IMR-90 (cell line): ENCODE measurements at regions not wholly inside any gene's neighbourhood (a gene's known extent, or its start where the extent isn't known, plus 50 kb on each side); places are given as distances from the start of the nearest gene placed in this dataset.

ENCODE experiments used
- ATAC-seq: fragments of 200-7000 bp; cut with Tn5 transposase; 2 replicates; pipeline ENCODE4 v1.9.1; 2020; ENCODE audit warnings: low read depth, mild to moderate bottlenecking, moderate library complexity
- BruUV-seq: library from RNA; stranded (reverse); fragments of 400-500 nt; replicated peaks from 2 replicates; lab custom pipeline; 2021; lab: Mats Ljungman, UMichigan
- CTCF ChIA-PET: fragments of 300-600 bp; formaldehyde crosslinking; extraction: SDS; loops from one replicate; lab custom pipeline; 2021; ENCODE audit warnings: antibody characterized with exemption; lab: Yijun Ruan, JAX
- POLR2A ChIA-PET: fragments of 300-600 bp; sonication (Branson Sonifier 250); formaldehyde crosslinking; loops from one replicate; lab custom pipeline; 2022; ENCODE audit warnings: antibody characterized with exemption; ENCODE audit not compliant: unreplicated experiment; lab: Charles Lee
- DNase-seq: peaks from one replicate; pipeline ENCODE4 v3.0.0; 2013
- H2AFZ ChIP-seq: replicated peaks from 2 replicates; pipeline ENCODE3; 2013; ENCODE audit warnings: low read length, mild to moderate bottlenecking; ENCODE audit not compliant: poor library complexity
- H2AK5ac ChIP-seq: 2 replicates; pipeline ENCODE4 v1.6.1; 2013; ENCODE audit warnings: low read depth, low read length, inconsistent platforms
- H2AK9ac ChIP-seq: replicated peaks from 2 replicates; pipeline ENCODE3; 2013; ENCODE audit warnings: mild to moderate bottlenecking, low read depth, low read length, moderate library complexity; ENCODE audit not compliant: poor library complexity
- H2BK120ac ChIP-seq: 2 replicates; pipeline ENCODE4 v1.6.1; 2013; ENCODE audit warnings: low read depth, low read length, inconsistent platforms
- H2BK15ac ChIP-seq: 3 replicates; pipeline ENCODE4 v1.6.1; 2013; ENCODE audit warnings: low read depth, low read length, inconsistent platforms
- H2BK20ac ChIP-seq: 2 replicates; pipeline ENCODE4 v1.6.1; 2013; ENCODE audit warnings: low read depth, mild to moderate bottlenecking, inconsistent platforms, low read length, moderate library complexity
- H2BK5ac ChIP-seq: 2 replicates; pipeline ENCODE4 v1.6.1; 2013; ENCODE audit warnings: mild to moderate bottlenecking, low read depth, low read length, inconsistent platforms; ENCODE audit not compliant: poor library complexity, severe bottlenecking
- H3K14ac ChIP-seq: replicated peaks from 2 replicates; pipeline ENCODE4 v1.6.1; 2013; ENCODE audit warnings: low read depth, low read length, inconsistent platforms
- H3K18ac ChIP-seq: 2 replicates; pipeline ENCODE4 v1.6.1; 2013; ENCODE audit warnings: low read depth, low read length, control low read depth
- H3K23ac ChIP-seq: 2 replicates; pipeline ENCODE4 v1.6.1; 2013; ENCODE audit warnings: low read depth, low read length, inconsistent platforms
- H3K27ac ChIP-seq: 2 replicates; pipeline ENCODE4 v1.5.1; 2013; ENCODE audit warnings: mild to moderate bottlenecking, control low read depth, low read length; ENCODE audit not compliant: insufficient read depth
- H3K27me3 ChIP-seq: 2 replicates; pipeline ENCODE4 v1.6.1; 2013; ENCODE audit warnings: low read length; ENCODE audit not compliant: control insufficient read depth, insufficient read depth
- H3K36me3 ChIP-seq: 2 replicates; pipeline ENCODE4 v1.6.1; 2013; ENCODE audit warnings: low read length, mixed read lengths; ENCODE audit not compliant: control insufficient read depth, insufficient read depth
- H3K4ac ChIP-seq: 2 replicates; pipeline ENCODE4 v1.6.1; 2013; ENCODE audit warnings: low read depth, low read length, inconsistent platforms
- H3K4me1 ChIP-seq: 2 replicates; pipeline ENCODE4 v1.6.1; 2013; ENCODE audit warnings: low read length, mixed read lengths; ENCODE audit not compliant: control insufficient read depth, insufficient read depth
- H3K4me2 ChIP-seq: 2 replicates; pipeline ENCODE4 v1.6.1; 2013; ENCODE audit warnings: low read depth, mild to moderate bottlenecking, control low read depth, low read length, moderate library complexity
- H3K4me3 ChIP-seq: 2 replicates; pipeline ENCODE4 v1.5.1; 2013; ENCODE audit warnings: low read depth, mild to moderate bottlenecking, control low read depth, low read length, moderate library complexity; ENCODE audit not compliant: insufficient read depth
- H3K56ac ChIP-seq: 2 replicates; pipeline ENCODE4 v1.6.1; 2013; ENCODE audit warnings: low read length, inconsistent platforms; ENCODE audit not compliant: insufficient read depth; ENCODE audit errors: extremely low read depth
- H3K79me1 ChIP-seq, 2 experiments: 2 replicates each; pipeline ENCODE4 v1.6.1; 2013; ENCODE audit warnings: low read length in 2 of 2, inconsistent platforms in 1 of 2, low read depth in 1 of 2
- H3K9ac ChIP-seq: 2 replicates; pipeline ENCODE4 v1.6.1; 2013; ENCODE audit warnings: low read depth, low read length, control low read depth
- H3K9me1 ChIP-seq: 2 replicates; pipeline ENCODE4 v1.6.1; 2013; ENCODE audit warnings: low read length, inconsistent platforms; ENCODE audit not compliant: insufficient read depth
- H3K9me3 ChIP-seq: 2 replicates; pipeline ENCODE4 v1.6.1; 2013; ENCODE audit warnings: low read length; ENCODE audit not compliant: control insufficient read depth, insufficient read depth
- H4K20me1 ChIP-seq: 2 replicates; pipeline ENCODE4 v1.6.1; 2013; ENCODE audit warnings: low read length, inconsistent platforms; ENCODE audit not compliant: insufficient read depth
- H4K5ac ChIP-seq: 2 replicates; pipeline ENCODE4 v1.6.1; 2013; ENCODE audit warnings: mild to moderate bottlenecking, low read depth, low read length, control low read depth
- H4K8ac ChIP-seq, 2 experiments: 2 replicates each; pipeline ENCODE4 v1.6.1; 2013; ENCODE audit warnings: low read depth in 2 of 2, low read length in 2 of 2, control low read depth in 1 of 2, inconsistent platforms in 1 of 2
- H4K91ac ChIP-seq: 2 replicates; pipeline ENCODE4 v1.6.1; 2013; ENCODE audit warnings: low read depth, low read length, inconsistent platforms; ENCODE audit not compliant: insufficient read depth
- WGBS, 2 experiments: methylation state at CpG; one replicate each; pipeline versions ENCODE4 v1.1.5 to v1.1.7; 2013; ENCODE audit warnings: missing lambda C conversion rate in 2 of 2; ENCODE audit not compliant: insufficient read length in 1 of 2; ENCODE audit errors: extremely low coverage in 2 of 2; 5-methylcytosine and 5-hydroxymethylcytosine counted together
- dilution Hi-C: fragments of 300-500 bp; cut with HindIII; formaldehyde crosslinking; loops from one replicate; pipeline ENCODE4 v1.14.3; 2018; ENCODE audit warnings: low sequenced_read_pairs; ENCODE audit not compliant: unreplicated experiment
- in situ Hi-C: fragments of 300-500 bp; cut with MboI; formaldehyde crosslinking; loops from 3 replicates; pipeline ENCODE4 v1.14.3; 2019; ENCODE audit warnings: low sequenced_read_pairs, inconsistent platforms, mixed read lengths
- intact Hi-C: fragments of 100-400 bp; cut with micrococcal nuclease; formaldehyde crosslinking; loops from 2 replicates; pipeline ENCODE4 v1.10.0; 2022
- TF ChIP-seq, protein P1 (sequence below): conservative IDR thresholded peaks from 2 replicates; pipeline ENCODE4 v1.5.1; 2012; ENCODE audit warnings: mild to moderate bottlenecking, low read depth, low read length, improper control_type of control experiment

DNA sequence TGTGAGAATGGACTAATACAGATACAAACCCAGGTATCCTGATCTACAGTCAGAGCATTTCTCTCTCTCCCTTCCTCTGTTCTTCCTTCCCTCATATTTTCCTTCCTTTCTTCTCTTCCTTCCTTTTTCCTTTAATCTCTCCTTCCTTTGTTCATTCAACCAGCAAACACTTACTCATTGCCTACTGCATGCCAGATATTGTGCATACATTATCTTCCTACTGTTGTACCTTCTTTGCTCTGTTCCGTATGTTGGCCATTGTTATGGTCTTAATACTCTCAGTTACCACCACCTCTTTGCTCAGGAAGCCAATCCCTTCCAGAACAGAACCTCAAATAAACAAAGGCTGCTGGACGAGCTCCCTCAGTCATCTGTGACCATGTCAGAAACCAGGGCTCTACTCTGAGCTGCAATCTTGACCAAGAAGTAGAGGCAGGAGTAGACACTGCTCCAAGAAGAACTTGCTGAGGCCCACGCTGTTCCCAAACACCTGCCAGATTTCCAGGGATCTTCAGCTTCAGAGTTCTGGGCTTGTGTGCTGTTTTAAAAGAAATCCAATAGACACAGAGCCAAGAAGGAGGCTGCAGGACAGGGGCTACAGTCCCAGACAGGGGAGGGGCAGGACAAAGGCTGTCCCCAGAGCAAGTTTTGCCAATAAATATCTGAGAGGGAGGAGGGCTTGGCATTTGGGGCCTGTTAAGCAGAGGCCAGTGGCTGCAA lies 526.7 kb upstream of the TBX3 start:
- CTCF ChIA-PET = no interaction called here
- POLR2A ChIA-PET = no interaction called here
- Histone ChIP-seq H4K91ac (no peak overlapping the region), H2AK5ac (no peak overlapping the region), H2BK20ac (no peak overlapping the region), H4K20me1 (no peaks in the 10 kb centered on the region), H2BK120ac (no peak overlapping the region), H3K14ac (no peak overlapping the region), H4K5ac (no peak overlapping the region), H3K9me3 (0 out of 2 replicates have a peak, but pooled peaks cover 2% of the 10 kb centered on the region), H2AFZ (no peak overlapping the region), H3K4ac (no peak overlapping the region), H3K4me1 (peaks cover 2% of the 10 kb centered on the region; the same call in 1 of the 2 replicates), H2BK15ac (no peak overlapping the region), H3K27ac (no peak overlapping the region), H3K9ac (no peak overlapping the region), H3K79me1 (no peaks in the 10 kb centered on the region), H2BK5ac (no peak overlapping the region), H3K4me2 (no peak overlapping the region), H3K27me3 (no peaks in the 10 kb centered on the region), H2AK9ac (no peak overlapping the region), H3K56ac (no peak overlapping the region), H3K23ac (no peak overlapping the region), H4K8ac (no peak overlapping the region), H3K4me3 (no peak overlapping the region), H3K9me1 (no peaks in the 10 kb centered on the region), H3K18ac (no peak overlapping the region), H3K36me3 (no peaks in the 10 kb centered on the region)
- ATAC-seq = no peak
- BruUV-seq = no TSS peak
- dilution Hi-C loops (no loop called here), in situ Hi-C loops (no loop called here), intact Hi-C loops (no loop called here)
- DNase-seq = no peak
- 86% methylated on average over 1 of the region's 3 CpGs; no CpG with 5 or more reads in 1 of the 2 experiments for WGBS, 2 experiments
- TF ChIP-seq, protein P1, sequence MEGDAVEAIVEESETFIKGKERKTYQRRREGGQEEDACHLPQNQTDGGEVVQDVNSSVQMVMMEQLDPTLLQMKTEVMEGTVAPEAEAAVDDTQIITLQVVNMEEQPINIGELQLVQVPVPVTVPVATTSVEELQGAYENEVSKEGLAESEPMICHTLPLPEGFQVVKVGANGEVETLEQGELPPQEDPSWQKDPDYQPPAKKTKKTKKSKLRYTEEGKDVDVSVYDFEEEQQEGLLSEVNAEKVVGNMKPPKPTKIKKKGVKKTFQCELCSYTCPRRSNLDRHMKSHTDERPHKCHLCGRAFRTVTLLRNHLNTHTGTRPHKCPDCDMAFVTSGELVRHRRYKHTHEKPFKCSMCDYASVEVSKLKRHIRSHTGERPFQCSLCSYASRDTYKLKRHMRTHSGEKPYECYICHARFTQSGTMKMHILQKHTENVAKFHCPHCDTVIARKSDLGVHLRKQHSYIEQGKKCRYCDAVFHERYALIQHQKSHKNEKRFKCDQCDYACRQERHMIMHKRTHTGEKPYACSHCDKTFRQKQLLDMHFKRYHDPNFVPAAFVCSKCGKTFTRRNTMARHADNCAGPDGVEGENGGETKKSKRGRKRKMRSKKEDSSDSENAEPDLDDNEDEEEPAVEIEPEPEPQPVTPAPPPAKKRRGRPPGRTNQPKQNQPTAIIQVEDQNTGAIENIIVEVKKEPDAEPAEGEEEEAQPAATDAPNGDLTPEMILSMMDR = no peak
